SK-N-MC (cell line): ENCODE measurements at regions not wholly inside any gene's neighbourhood (a gene's known extent, or its start where the extent isn't known, plus 50 kb on each side); places are given as distances from the start of the nearest gene placed in this dataset.

Experiments
- DNase-seq: peaks from one replicate; pipeline ENCODE4 v3.0.0-alpha.2; 2011; ENCODE audit warnings: low read depth, low spot score
- H3K27ac ChIP-seq: fragments of 200-600 bp; sonication (generic); 2 replicates; pipeline ENCODE4 v1.5.1; 2016; ENCODE audit warnings: mixed run types
- H3K36me3 ChIP-seq: fragments of 200-600 bp; sonication (generic); 2 replicates; pipeline ENCODE4 v1.6.1; 2017; ENCODE audit warnings: antibody characterized with exemption, low read length, mixed read lengths; ENCODE audit not compliant: insufficient read depth
- H3K4me3 ChIP-seq: fragments of 200-600 bp; sonication (generic); 2 replicates; pipeline ENCODE4 v1.5.1; 2016
- H3K9ac ChIP-seq: fragments of 200-600 bp; sonication (generic); 2 replicates; pipeline ENCODE4 v1.8.0; 2017; ENCODE audit warnings: mixed run types, mixed read lengths; ENCODE audit not compliant: insufficient read length
- H3K9me3 ChIP-seq: fragments of 200-600 bp; sonication (generic); 2 replicates; pipeline ENCODE4 v1.6.1; 2017; ENCODE audit warnings: low read depth, mild to moderate bottlenecking, antibody characterized with exemption, low read length, moderate library complexity, mixed read lengths
- EZH2 ChIP-seq: fragments of 200-600 bp; sonication (generic); IDR thresholded peaks from one replicate; pipeline ENCODE4 v1.6.1; 2017; ENCODE audit warnings: antibody characterized with exemption
- FOXP2 ChIP-seq: optimal IDR thresholded peaks from 2 replicates; pipeline ENCODE3; 2011; ENCODE audit warnings: mild to moderate bottlenecking, moderate library complexity; ENCODE audit not compliant: insufficient read depth; ENCODE audit errors: extremely low read length, control extremely low read depth
- POLR2AphosphoS5 ChIP-seq: IDR thresholded peaks from 2 replicates; pipeline ENCODE4 v1.6.1; 2012; ENCODE audit warnings: mild to moderate bottlenecking, low read depth, low read length, borderline replicate concordance

DNA sequence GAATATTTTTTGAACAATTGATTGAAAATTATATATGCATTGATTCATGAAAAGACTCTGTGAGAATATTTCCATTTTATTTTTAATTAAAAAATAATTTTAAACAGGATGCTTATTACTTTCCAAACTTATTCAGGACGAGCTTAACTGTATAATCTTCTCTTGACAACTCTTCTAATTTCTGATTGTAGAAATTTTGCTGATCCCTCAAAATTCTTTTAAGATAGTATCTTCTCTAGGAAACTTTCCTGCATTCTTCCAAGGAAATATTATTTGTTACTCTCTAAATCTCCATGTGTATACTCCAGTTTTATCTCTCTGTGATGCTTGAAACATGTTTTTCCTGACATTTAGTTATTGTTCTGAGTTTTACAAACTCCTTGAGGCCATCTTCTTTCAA, 197.2 kb downstream of the BCHE start:
- TF ChIP-seq FOXP2 (no peak), POLR2AphosphoS5 (no peak), EZH2 (no peak)

DNA sequence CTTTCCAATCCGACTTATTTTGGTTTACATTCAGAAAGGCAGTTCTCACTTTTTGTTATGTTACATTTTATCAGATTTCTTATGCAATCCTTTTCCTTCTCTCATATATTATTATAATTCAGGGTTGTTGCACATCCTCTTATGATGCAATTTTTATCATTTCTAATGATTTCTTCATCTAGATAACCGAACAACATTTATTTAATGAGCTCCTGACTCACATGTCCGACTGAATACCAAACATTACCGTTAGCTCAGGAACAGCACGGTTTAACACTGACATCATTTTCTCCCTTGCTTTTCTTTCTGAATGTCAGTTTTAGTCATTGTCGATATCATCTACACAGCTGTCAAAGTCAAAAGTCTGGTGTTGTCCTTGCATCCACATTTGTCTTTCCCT, 199.2 kb downstream of the BCHE start:
- TF ChIP-seq POLR2AphosphoS5: no peak
- TF ChIP-seq FOXP2: no peak
- TF ChIP-seq EZH2: no peak
- no peak for DNase-seq
- no peak overlapping the region for H3K27ac ChIP-seq
- H3K4me3 ChIP-seq: no peak overlapping the region
- H3K36me3 ChIP-seq: no peaks in the 10 kb centered on the region
- no peaks in the 10 kb centered on the region for H3K9me3 ChIP-seq
- no peak overlapping the region for H3K9ac ChIP-seq

More for the DNA sequence above, 197.2 kb downstream of the BCHE start:
- H3K4me3 ChIP-seq: no peak overlapping the region
- H3K9me3 ChIP-seq: no peaks in the 10 kb centered on the region
- H3K9ac ChIP-seq: no peak overlapping the region
- H3K27ac ChIP-seq: no peak overlapping the region
- H3K36me3 ChIP-seq: no peaks in the 10 kb centered on the region
- no peak for DNase-seq

DNA sequence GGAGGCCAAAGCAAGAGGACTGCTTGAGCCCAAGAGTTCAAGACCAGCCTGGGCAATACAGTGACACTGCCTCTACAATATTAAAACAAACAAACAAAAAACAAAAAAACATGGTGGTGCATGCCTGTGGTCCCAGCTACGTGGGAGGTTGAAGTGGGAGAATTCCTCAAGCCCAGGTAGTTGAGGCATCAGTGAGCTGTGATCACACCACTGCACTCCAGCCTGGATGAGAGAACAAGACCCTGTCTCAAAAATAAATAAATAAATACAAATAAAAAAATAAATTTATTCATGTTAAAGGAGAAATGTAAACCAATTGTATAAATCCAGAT, 200.6 kb downstream of the BCHE start:
- 0 out of 2 replicates have a peak, but pooled peaks cover 2% of the 10 kb centered on the region for H3K9me3 ChIP-seq
- H3K36me3 ChIP-seq: no peaks in the 10 kb centered on the region
- no peak for DNase-seq
- no peak for TF ChIP-seq POLR2AphosphoS5
- no peak for TF ChIP-seq EZH2
- no peak for TF ChIP-seq FOXP2
- no peak overlapping the region for H3K4me3 ChIP-seq
- H3K9ac ChIP-seq: no peak overlapping the region
- no peak overlapping the region for H3K27ac ChIP-seq

DNA sequence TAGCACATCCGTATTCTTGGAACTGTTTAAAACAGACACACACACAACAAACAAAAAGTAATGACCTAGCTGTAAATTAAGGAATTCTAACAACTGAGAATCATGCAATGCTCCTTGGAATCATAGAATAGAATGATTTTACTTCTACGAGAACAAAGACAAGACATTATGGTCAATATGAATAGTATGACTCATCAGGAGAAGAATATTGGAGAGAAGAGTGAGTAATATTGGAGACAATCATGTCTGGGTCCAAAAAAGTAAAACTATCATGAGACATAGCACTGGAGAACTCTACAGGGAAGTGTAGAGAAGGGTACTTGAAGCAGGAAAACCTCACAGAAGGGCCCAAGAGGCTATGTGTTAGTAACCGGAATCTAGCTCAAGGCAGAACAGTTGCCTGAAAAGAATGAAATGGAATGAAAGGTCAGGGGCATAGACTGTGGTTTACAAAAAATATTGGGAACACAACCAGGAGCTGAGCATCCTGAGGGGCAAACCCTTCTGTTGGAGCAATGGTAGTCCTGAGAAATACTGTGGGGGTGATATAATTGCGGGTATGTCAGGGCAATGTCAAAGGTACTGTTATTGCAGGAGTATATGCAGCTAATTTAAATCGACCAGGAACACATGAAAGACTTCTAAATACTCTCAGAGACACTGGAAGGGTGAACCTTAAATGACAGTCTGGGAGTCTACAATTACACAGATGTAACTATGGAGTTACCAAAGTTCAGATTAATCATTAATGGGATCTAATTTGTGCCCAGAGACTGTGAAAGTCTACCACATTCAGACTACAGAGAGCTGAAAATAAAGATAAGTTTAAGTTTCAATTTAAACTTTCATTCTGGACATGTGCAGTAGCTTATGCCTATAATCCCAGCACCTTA, 201.2 kb downstream of the BCHE start:
- H3K36me3 ChIP-seq: no peaks in the 10 kb centered on the region
- no peak for TF ChIP-seq EZH2
- TF ChIP-seq POLR2AphosphoS5: no peak
- no peak for TF ChIP-seq FOXP2
- 0 out of 2 replicates have a peak, but pooled peaks cover 2% of the 10 kb centered on the region for H3K9me3 ChIP-seq
- no peak overlapping the region for H3K4me3 ChIP-seq
- no peak for DNase-seq
- no peak overlapping the region for H3K9ac ChIP-seq
- no peak overlapping the region for H3K27ac ChIP-seq

DNA sequence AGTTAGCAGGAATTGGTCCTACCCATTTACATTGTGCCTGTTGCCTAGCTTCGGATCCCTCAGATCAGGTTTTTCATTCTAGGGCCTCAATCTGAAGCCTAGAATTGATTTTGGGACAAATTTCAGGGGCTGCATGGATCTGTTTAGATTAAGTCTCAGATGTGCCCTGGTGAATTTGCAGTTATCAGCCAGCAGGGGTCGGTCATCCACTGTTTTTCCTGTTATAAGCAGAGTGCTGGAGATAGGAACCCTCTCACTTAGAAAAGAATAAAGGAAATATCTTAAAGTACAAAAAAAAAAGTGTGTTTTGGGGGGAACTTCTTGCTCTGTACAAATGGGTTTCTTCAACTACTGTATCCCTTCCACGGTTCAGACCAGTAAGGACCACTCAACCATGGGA, 212.5 kb downstream of the BCHE start:
- DNase-seq: no peak
- TF ChIP-seq POLR2AphosphoS5 (no peak), FOXP2 (no peak), EZH2 (no peak)
- Histone ChIP-seq H3K4me3 (no peak overlapping the region), H3K36me3 (no peaks in the 10 kb centered on the region), H3K27ac (no peak overlapping the region), H3K9ac (no peak overlapping the region), H3K9me3 (no peaks in the 10 kb centered on the region)

DNA sequence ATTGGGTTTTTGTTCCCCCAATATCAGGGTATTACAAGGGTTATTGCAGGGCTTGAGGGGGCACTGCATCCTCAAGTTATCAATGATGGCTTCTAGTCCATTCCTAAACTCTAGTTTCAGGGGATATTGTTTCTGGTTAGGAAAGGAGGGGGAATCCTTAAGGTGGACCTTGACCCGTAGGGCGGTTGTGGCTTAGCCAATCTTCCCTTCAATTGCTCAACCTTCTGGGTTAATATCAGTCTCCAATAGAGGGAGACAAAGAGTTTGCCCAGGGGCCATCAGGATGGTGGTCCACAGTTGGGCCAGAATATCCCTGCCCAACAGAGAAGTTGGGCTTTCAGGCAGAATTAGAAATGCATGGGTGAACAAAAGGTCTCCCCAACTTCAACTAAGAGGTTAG, 214.9 kb downstream of the BCHE start:
- Histone ChIP-seq H3K9ac (no peak overlapping the region), H3K36me3 (no peaks in the 10 kb centered on the region), H3K4me3 (no peak overlapping the region), H3K9me3 (no peaks in the 10 kb centered on the region), H3K27ac (no peak overlapping the region)
- no peak for DNase-seq
- TF ChIP-seq EZH2 (no peak), FOXP2 (no peak), POLR2AphosphoS5 (no peak)

DNA sequence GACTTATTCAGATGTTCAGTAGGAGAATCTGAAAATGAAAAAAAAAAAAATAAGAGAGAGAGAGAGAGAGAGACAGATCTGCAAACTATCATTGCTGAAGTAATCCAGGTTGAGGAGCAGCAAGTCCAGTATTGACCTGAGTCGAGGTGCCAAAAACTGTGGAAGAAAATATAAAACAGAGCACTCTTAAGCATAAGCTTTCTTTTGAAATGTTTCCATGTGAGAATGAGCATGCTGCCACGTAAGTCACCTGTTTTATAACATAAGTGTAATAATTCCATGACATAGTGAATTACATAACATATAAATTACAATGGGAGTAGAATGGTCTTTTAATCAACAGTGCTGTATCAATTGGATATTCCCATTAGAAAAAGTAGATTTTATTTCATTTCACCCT, 218.2 kb downstream of the BCHE start:
- no peaks in the 10 kb centered on the region for H3K36me3 ChIP-seq
- no peak overlapping the region for H3K27ac ChIP-seq
- H3K9ac ChIP-seq: no peak overlapping the region
- H3K9me3 ChIP-seq: no peaks in the 10 kb centered on the region
- DNase-seq: no peak
- TF ChIP-seq POLR2AphosphoS5: no peak
- TF ChIP-seq FOXP2: no peak
- no peak for TF ChIP-seq EZH2
- no peak overlapping the region for H3K4me3 ChIP-seq

DNA sequence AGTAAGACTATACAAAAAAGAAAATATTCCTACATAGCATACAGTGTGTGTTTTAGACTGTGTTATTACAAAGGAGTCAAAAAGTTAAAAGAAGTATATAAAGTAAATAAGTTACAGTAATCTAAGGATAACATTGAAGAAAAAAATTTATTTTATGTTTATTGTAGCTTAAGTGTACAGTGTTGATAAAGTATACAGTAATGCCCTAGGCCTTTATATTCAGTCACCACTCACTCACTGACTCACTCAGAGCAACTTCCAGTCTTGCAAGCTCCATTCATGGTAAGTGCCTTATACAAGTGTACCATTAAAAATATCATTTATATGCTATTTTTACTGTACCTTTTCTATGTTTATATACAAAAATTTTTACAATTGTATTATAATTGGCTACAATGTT, 220.1 kb downstream of the BCHE start:
- DNase-seq: no peak
- TF ChIP-seq POLR2AphosphoS5 (no peak), EZH2 (no peak), FOXP2 (no peak)
- no peak overlapping the region for H3K27ac ChIP-seq
- no peak overlapping the region for H3K4me3 ChIP-seq
- no peaks in the 10 kb centered on the region for H3K9me3 ChIP-seq
- no peaks in the 10 kb centered on the region for H3K36me3 ChIP-seq
- no peak overlapping the region for H3K9ac ChIP-seq
